NCI-H2196 (cell line): ENCODE measurements at regions not wholly inside any gene's neighbourhood (a gene's known extent, or its start where the extent isn't known, plus 50 kb on each side); places are given as distances from the start of the nearest gene placed in this dataset.
"Not testable (repeated sequence)": the region's sequence is repeated elsewhere in the genome, so short reads cannot be mapped to it uniquely, and the experiment has no call there.

Source experiments
- DNase-seq: peaks from one replicate; lab custom pipeline; 2025; ENCODE audit not compliant: unreplicated experiment; lab: John Stamatoyannopoulos, UW

GRCh38 chr5:15106530-15107283 is 235.1 kb upstream of the ANKH start:
- no peak for DNase-seq

DNA sequence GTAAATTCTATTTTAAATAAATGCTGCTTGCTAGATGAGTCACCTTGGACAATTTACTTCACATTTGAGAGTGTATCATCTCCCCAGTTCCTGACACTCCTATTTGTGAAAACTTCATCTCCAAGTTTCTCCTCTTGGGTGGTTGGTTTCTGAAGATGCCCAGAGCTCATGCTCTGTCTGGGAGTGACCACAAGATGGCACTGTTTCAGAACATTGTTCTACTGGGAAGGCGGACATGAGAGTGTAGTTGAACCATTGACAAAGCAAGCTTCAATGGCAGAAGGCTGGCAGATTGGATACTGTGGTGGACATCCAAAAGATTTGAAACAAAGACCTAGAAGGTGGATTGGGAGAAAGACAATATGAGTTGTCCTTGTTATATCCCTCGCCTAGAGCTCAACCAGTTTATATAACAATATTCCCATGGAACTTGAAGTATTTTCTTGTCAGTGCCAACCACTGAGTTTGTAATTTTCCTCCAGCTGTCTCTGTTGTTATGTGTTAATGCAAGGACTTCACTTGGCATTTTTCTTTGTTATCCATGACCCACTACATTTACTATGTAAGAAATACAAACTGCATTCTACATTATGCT is 234.3 kb upstream of the ANKH start:
- DNase-seq: peak; percentile 37

DNA sequence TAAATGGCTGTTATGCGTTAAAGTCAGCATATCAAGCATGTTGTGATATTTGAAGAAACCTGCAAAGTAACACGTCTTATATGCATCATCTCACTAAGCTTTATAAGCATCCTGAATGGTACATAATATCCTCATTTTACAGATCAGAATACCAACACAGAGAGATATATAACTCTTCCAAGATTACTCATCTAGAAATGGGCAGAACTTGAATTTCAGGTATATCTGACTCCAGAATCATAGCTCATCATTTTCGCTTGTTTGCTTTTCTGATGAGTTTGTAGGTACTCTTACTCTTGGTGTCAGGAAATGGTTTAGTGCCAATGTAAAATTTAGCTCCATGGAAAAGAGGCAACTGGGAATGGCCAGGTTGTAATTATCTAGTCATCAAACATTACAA is 232.3 kb upstream of the ANKH start:
- no peak for DNase-seq

- no peak for DNase-seq
Measured at GRCh38 chr5:15103130-15103529, 231.6 kb upstream of the ANKH start.

DNA sequence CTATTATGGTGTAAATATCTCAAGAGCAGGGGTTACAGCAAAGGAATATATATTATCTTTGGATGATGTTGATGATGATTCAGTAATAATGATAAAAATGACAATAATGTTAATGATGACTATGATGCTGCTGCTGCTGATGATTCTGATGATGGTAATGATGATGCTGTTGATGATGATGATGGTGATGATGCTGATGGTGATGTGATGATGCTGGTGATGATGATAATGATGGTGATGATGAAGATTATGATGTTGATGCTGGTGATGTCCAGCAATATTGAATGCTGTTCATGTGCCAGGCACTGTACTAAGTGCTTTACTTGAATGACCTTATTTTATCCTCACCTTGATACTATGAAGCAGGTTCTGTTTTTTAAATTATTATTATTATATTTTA is 226.0 kb upstream of the ANKH start:
- DNase-seq: no peak

- not testable (repeated sequence) for DNase-seq
Measured at GRCh38 chr5:15096686-15097085, 225.1 kb upstream of the ANKH start.

DNA sequence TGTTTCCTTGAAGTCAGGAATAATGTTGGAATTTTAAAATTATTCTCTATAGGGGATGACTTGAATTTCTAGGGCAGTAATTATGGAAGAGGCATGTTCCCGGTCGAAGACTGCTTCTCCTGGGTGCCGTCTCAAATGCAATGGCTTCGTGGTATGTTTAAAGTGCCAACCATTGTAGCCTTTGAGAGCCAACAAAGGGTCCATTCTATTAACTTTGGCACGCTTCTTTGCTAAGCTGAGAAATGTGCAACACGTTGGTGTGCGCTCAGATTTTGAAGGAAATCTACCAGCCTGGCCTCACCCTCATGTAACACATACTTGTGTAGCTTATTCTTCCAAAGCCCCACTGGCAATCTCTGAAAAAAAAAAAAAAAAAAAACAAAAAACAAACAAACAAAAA is 221.2 kb upstream of the ANKH start:
- DNase-seq: no peak

- no peak for DNase-seq
Measured at GRCh38 chr5:15085671-15086070, 214.1 kb upstream of the ANKH start.

- DNase-seq: no peak
Measured at GRCh38 chr5:15082096-15082495, 210.5 kb upstream of the ANKH start.

DNA sequence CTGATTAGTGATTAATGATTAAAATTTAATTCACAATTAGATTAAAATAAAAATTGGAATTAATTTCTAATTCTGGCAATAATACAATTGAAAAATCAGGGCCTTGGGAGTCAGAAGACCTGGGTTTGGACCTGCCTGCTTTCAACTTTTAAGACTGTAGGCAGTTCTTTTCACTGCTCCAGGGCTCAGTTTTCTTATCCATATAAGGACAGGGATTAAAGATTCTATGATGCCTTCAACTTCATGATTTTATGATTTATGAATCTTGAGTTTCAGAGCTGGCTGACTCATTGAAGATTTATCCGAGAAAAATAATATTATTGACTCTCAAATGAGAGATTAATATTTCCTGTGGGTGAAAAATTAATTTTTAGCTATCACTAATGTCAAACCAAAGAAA is 208.6 kb upstream of the ANKH start:
- DNase-seq: no peak

GRCh38 chr5:15079566-15079965 is 208.0 kb upstream of the ANKH start:
- DNase-seq: no peak

GRCh38 chr5:15074651-15075050 is 203.1 kb upstream of the ANKH start:
- no peak for DNase-seq

DNA sequence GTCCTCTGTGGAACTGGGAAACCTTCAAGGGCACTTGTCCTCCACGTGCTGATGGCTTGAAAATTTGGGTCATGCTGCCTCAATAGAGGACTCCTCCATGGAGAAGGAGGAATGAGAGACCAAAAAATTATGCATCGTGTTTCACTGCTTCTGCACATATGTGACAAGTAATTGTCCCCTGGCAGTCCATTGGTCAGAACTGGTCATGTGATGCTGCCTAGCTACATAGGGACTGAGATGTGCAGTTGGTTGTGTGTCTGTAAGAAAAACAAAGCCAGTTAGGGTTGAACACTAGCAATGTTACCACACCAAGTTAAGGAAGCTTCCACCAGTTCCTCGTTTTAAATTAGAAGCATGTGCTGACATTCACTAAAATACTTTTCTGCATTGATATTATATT is 201.9 kb upstream of the ANKH start:
- DNase-seq: no peak

- DNase-seq: no peak
Measured at GRCh38 chr5:15070907-15071306, 199.3 kb upstream of the ANKH start.

- DNase-seq: no peak
Measured at GRCh38 chr5:15069407-15069905, 197.9 kb upstream of the ANKH start.

GRCh38 chr5:15065091-15065490 is 193.5 kb upstream of the ANKH start:
- DNase-seq: no peak

- DNase-seq: no peak
Measured at GRCh38 chr5:15064396-15064795, 192.8 kb upstream of the ANKH start.

- DNase-seq: no peak
Measured at GRCh38 chr5:15056988-15057592, 185.5 kb upstream of the ANKH start.

DNA sequence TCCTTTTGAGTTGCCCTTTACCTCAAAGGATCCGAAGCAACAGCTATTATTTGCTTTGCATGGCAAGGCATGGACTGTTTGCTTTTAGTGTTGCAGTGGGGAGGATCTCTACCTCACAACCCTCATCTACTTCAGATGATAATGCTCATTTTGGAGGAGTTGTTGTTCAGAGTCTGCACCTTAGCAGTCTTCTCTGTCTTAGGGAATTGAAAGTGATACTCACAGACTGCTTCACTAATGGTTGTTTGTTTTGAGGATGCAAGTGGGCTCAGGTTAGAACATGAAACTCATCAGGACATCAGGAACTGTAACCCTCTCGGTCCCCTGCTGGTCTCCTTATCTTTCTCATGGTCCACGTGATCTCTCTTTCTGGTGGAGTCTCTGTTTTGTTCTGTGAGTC is 172.9 kb upstream of the ANKH start:
- no peak for DNase-seq

- DNase-seq: no peak
Measured at GRCh38 chr5:15037247-15037908, 165.8 kb upstream of the ANKH start.

- no peak for DNase-seq
Measured at GRCh38 chr5:15034379-15034778, 162.8 kb upstream of the ANKH start.

- DNase-seq: no peak
Measured at GRCh38 chr5:15031180-15031579, 159.6 kb upstream of the ANKH start.
